CD14-positive monocyte (primary cell): ENCODE measurements at regions not wholly inside any gene's neighbourhood (a gene's known extent, or its start where the extent isn't known, plus 50 kb on each side); places are given as distances from the start of the nearest gene placed in this dataset.

Experiments used
- DNase-seq, 3 donors: peaks; one replicate each; pipeline ENCODE4 v3.0.0-alpha.2; 2011 to 2022
- H2AFZ ChIP-seq: 2 replicates; pipeline ENCODE4 v1.6.0; 2012; ENCODE audit warnings: mild to moderate bottlenecking, low read depth, low read length, inconsistent platforms; ENCODE audit not compliant: insufficient read depth, poor library complexity, severe bottlenecking
- H3K27ac ChIP-seq, 2 donors: 1 replicate in 1 of 2; 2 replicates in 1 of 2; pipeline ENCODE4 v1.5.1; 2012 to 2013; ENCODE audit warnings: low read length in 2 of 2, control low read depth in 1 of 2, inconsistent platforms in 1 of 2, low read depth in 1 of 2, mild to moderate bottlenecking in 1 of 2
- H3K27me3 ChIP-seq, 2 donors: one replicate each; pipeline versions ENCODE4 v1.6.0 to v1.6.1; 2011 to 2013; ENCODE audit warnings: low read length in 2 of 2; ENCODE audit not compliant: control insufficient read depth in 2 of 2, insufficient read depth in 2 of 2
- H3K36me3 ChIP-seq, 2 donors: replicated peaks in 1 of 2; 1 replicate in 1 of 2; 2 replicates in 1 of 2; pipeline versions ENCODE4 v1.5.1 to v1.6.1; 2012 to 2013; ENCODE audit warnings: low read length in 2 of 2, control low read depth in 1 of 2, inconsistent platforms in 1 of 2, mild to moderate bottlenecking in 1 of 2; ENCODE audit not compliant: insufficient read depth in 2 of 2, control insufficient read depth in 1 of 2
- H3K4me1 ChIP-seq, 2 donors: 1 replicate in 1 of 2; 2 replicates in 1 of 2; pipeline versions ENCODE4 v1.5.1 to v1.6.1; 2012 to 2013; ENCODE audit warnings: low read length in 2 of 2, control low read depth in 1 of 2, inconsistent platforms in 1 of 2, mild to moderate bottlenecking in 1 of 2, moderate library complexity in 1 of 2; ENCODE audit not compliant: insufficient read depth in 2 of 2, control insufficient read depth in 1 of 2
- H3K4me2 ChIP-seq: replicated peaks from 2 replicates; pipeline ENCODE3; 2012; ENCODE audit warnings: low read length, moderate library complexity, mild to moderate bottlenecking; ENCODE audit not compliant: poor library complexity, severe bottlenecking; ENCODE audit errors: extremely low read depth
- H3K4me3 ChIP-seq, 3 experiments: fragments of 200-600 bp in 1 of 3; sonication (generic) in 1 of 3; replicated peaks in 1 of 3; 1 replicate in 2 of 3; 2 replicates in 1 of 3; pipeline ENCODE4 v1.5.1; 2011 to 2013; ENCODE audit warnings: low read length in 3 of 3, mild to moderate bottlenecking in 3 of 3, control low read depth in 2 of 3, low read depth in 2 of 3, inconsistent platforms in 1 of 3, moderate library complexity in 1 of 3
- H3K79me2 ChIP-seq: 2 replicates; pipeline ENCODE4 v1.6.0; 2012; ENCODE audit warnings: mild to moderate bottlenecking, control low read depth, inconsistent platforms, low read length, moderate library complexity; ENCODE audit not compliant: insufficient read depth
- H3K9ac ChIP-seq: 2 replicates; pipeline ENCODE4 v1.6.0; 2017; ENCODE audit warnings: low read length, mild to moderate bottlenecking; ENCODE audit not compliant: insufficient read depth, poor library complexity, severe bottlenecking
- H3K9me3 ChIP-seq, 2 donors: replicated peaks in 1 of 2; 1 replicate in 1 of 2; 2 replicates in 1 of 2; pipeline versions ENCODE4 v1.5.1 to v1.6.1; 2012 to 2013; ENCODE audit warnings: low read length in 2 of 2, control low read depth in 1 of 2; ENCODE audit not compliant: control insufficient read depth in 1 of 2, insufficient read depth in 1 of 2
- H4K20me1 ChIP-seq: 2 replicates; pipeline ENCODE4 v1.6.0; 2012; ENCODE audit warnings: mild to moderate bottlenecking, low read length, control low read depth, moderate library complexity; ENCODE audit not compliant: insufficient read depth
- H3K27ac Mint-ChIP-seq, 7 donors: one replicate each; pipeline ENCODE4 v1.8.0; 2020; ENCODE audit warnings: mild to moderate bottlenecking in 7 of 7, mixed read lengths in 7 of 7, moderate library complexity in 6 of 7, inconsistent platforms in 2 of 7
- H3K27me3 Mint-ChIP-seq, 3 donors: one replicate each; pipeline ENCODE4 v1.8.0; 2021 to 2022; ENCODE audit warnings: low read depth in 3 of 3, mild to moderate bottlenecking in 3 of 3, mixed read lengths in 3 of 3, moderate library complexity in 3 of 3, inconsistent platforms in 1 of 3
- H3K36me3 Mint-ChIP-seq, 2 donors: one replicate each; pipeline ENCODE4 v1.8.0; 2020; ENCODE audit warnings: mixed read lengths in 2 of 2, inconsistent platforms in 1 of 2, mild to moderate bottlenecking in 1 of 2
- H3K4me1 Mint-ChIP-seq: one replicate; pipeline ENCODE4 v1.8.0; 2020; ENCODE audit warnings: mild to moderate bottlenecking, mixed read lengths
- H3K4me3 Mint-ChIP-seq, 2 donors: one replicate each; pipeline ENCODE4 v1.8.0; 2020; ENCODE audit warnings: mild to moderate bottlenecking in 2 of 2, mixed read lengths in 2 of 2, moderate library complexity in 1 of 2
- H3K9me3 Mint-ChIP-seq, 7 donors: one replicate each; pipeline ENCODE4 v1.8.0; 2020 to 2022; ENCODE audit warnings: mixed read lengths in 7 of 7, mild to moderate bottlenecking in 6 of 7, moderate library complexity in 6 of 7, inconsistent platforms in 2 of 7
- WGBS: methylation state at CpG from one replicate; pipeline ENCODE4 v1.1.5; 2013; ENCODE audit warnings: missing lambda C conversion rate; ENCODE audit not compliant: insufficient coverage; 5-methylcytosine and 5-hydroxymethylcytosine counted together
- intact Hi-C, 2 donors: fragments of 100-400 bp; cut with micrococcal nuclease; formaldehyde crosslinking; loops; one replicate each; pipeline versions ENCODE4 v1.15.0 to v1.15.1; 2023
- TF ChIP-seq, protein P1 (sequence below): fragments of 200-600 bp; IDR thresholded peaks from one replicate; pipeline ENCODE4 v1.8.0; 2022; ENCODE audit warnings: antibody characterized with exemption, mild to moderate bottlenecking

DNA sequence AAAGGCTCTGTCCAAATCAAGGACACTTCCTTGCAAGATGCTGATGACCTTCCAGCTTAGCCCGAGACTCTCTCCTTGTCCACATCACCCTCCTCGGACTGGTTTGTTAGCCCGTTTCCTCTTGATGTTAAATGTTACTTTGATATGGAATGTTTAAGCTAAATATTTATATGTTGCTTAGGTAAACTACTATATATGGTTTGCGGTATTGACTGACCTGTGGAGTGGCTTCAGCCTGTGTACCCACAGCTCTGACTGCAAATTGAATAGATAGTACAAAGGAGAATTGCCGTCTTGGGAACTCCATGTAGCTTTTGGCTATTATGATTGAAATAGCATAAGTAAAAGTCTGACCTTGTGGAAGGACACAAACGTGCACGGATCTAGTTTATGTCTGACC, 422.0 kb downstream of the YTHDC2 start:
- H3K9me3 Mint-ChIP-seq, result peaks cover 0 to 5% (median 2%) of the 10 kb centered on the region in 7 donors
- Histone ChIP-seq H3K9ac (no peak overlapping the region), H3K4me2 (no peak overlapping the region), H3K36me3 (no peaks in the 10 kb centered on the region), H3K9me3 (no peaks in the 10 kb centered on the region), H3K79me2 (no peaks in the 10 kb centered on the region), H3K4me1 (no peaks in the 10 kb centered on the region), H3K27me3 (no peaks in the 10 kb centered on the region), H4K20me1 (no peaks in the 10 kb centered on the region), H2AFZ (no peak overlapping the region), H3K27ac (no peak overlapping the region), H3K4me3 (no peak overlapping the region)
- 86% methylated on average over 1 of the region's 7 CpGs for WGBS
- intact Hi-C loops, result no loop called here
- H3K36me3 Mint-ChIP-seq, result no peaks in the 10 kb centered on the region
- no peaks in the 10 kb centered on the region for H3K27me3 Mint-ChIP-seq
- DNase-seq, result no peak
- H3K27ac Mint-ChIP-seq, result no peak overlapping the region
- no peak overlapping the region for H3K4me3 Mint-ChIP-seq
- TF ChIP-seq, protein P1, sequence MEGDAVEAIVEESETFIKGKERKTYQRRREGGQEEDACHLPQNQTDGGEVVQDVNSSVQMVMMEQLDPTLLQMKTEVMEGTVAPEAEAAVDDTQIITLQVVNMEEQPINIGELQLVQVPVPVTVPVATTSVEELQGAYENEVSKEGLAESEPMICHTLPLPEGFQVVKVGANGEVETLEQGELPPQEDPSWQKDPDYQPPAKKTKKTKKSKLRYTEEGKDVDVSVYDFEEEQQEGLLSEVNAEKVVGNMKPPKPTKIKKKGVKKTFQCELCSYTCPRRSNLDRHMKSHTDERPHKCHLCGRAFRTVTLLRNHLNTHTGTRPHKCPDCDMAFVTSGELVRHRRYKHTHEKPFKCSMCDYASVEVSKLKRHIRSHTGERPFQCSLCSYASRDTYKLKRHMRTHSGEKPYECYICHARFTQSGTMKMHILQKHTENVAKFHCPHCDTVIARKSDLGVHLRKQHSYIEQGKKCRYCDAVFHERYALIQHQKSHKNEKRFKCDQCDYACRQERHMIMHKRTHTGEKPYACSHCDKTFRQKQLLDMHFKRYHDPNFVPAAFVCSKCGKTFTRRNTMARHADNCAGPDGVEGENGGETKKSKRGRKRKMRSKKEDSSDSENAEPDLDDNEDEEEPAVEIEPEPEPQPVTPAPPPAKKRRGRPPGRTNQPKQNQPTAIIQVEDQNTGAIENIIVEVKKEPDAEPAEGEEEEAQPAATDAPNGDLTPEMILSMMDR, result no peak
- H3K4me1 Mint-ChIP-seq, result no peaks in the 10 kb centered on the region

DNA sequence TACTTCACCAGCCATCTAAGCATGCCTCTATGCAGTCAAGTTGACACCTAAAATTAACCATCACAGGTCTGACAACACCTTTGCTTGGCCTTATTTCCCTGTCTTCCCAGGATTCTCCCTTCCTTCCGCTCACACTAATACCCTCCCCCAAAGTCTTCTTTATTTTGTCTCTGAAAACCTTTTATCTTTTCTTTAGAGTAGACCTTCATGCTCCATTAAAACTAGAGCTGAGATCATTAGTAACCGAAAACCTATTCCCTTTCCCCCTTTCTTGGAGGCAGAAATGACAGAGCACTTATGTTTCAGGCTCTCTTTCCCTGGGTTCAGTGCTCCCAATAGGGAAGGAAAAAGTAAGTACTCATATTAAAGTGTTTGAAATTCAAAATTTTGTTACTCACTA, 423.8 kb downstream of the YTHDC2 start:
- H4K20me1 ChIP-seq, result no peaks in the 10 kb centered on the region
- Mint-ChIP-seq H3K4me3 (no peak overlapping the region), H3K27me3 (no peaks in the 10 kb centered on the region), H3K36me3 (no peaks in the 10 kb centered on the region), H3K27ac (no peak overlapping the region), H3K4me1 (no peaks in the 10 kb centered on the region), H3K9me3 (peaks cover 0 to 5% (median 2%) of the 10 kb centered on the region in 7 donors)
- no peak overlapping the region for H3K4me3 ChIP-seq
- TF ChIP-seq, protein P1, result no peak
- no peak overlapping the region for H3K4me2 ChIP-seq
- H3K27me3 ChIP-seq, result no peaks in the 10 kb centered on the region
- no peak for DNase-seq
- no peaks in the 10 kb centered on the region for H3K4me1 ChIP-seq
- H3K9ac ChIP-seq, result no peak overlapping the region
- intact Hi-C loops, result no loop called here
- H2AFZ ChIP-seq, result no peak overlapping the region
- no peak overlapping the region for H3K27ac ChIP-seq
- no peaks in the 10 kb centered on the region for H3K36me3 ChIP-seq
- no peaks in the 10 kb centered on the region for H3K9me3 ChIP-seq
- WGBS, result 50% methylated on average over 1 of the region's 2 CpGs
- H3K79me2 ChIP-seq, result no peaks in the 10 kb centered on the region
